ENCODE measurements at regions not wholly inside any gene's neighbourhood (a gene's known extent, or its start where the extent isn't known, plus 50 kb on each side); places are given as distances from the start of the nearest gene placed in this dataset.

GRCh38 chr2:186209532-186209931, 276.5 kb upstream of the ZC3H15 start:
- TF ChIP-seq CTCF (IDR thresholded peaks at IDR 0.05; ENCODE audit: insufficient read depth, low read length, missing control alignments), result no peak
- POLR2A ChIA-PET, result no interaction called here

DNA sequence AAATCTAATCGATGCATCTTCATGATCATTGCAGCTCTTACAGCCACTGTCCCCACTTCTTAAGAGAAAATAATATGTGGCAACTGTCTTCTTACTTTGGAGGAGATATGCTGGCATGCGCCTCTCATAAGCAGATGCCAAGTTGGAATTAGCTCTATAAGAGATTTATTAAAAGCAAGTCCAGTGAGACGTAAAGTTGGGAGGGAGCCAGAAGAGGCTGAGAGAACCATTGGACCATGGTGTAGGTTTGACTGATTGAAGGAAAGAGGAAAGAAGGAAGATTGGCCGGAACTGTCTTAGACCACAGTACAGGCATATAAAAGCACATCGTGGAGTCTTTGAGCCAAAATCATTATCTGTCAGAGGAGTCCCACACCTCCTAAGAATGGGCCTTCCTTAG, 265.7 kb upstream of the ZC3H15 start:
- no peak for DNase-seq (ENCODE audit: low read depth, low spot score)
- CTCF ChIA-PET, result no interaction called here
- POLR2A ChIA-PET, result no interaction called here
- TF ChIP-seq CTCF (IDR thresholded peaks at IDR 0.05; ENCODE audit: insufficient read depth, low read length, missing control alignments), result no peak
- H3K4me3 ChIP-seq (ENCODE audit: low read depth, low read length), result no peak overlapping the region

More at GRCh38 chr2:186209532-186209931, 276.5 kb upstream of the ZC3H15 start:
- DNase-seq (ENCODE audit: low read depth, low spot score), result no peak
- CTCF ChIA-PET, result no interaction called here
- no peak overlapping the region for H3K4me3 ChIP-seq (ENCODE audit: low read depth, low read length)

- no peak overlapping the region for H3K4me3 ChIP-seq (ENCODE audit: low read depth, low read length)
- CTCF ChIA-PET, result no interaction called here
These were observed 256.8 kb upstream of the ZC3H15 start for GRCh38 chr2:186229265-186229664.

DNA sequence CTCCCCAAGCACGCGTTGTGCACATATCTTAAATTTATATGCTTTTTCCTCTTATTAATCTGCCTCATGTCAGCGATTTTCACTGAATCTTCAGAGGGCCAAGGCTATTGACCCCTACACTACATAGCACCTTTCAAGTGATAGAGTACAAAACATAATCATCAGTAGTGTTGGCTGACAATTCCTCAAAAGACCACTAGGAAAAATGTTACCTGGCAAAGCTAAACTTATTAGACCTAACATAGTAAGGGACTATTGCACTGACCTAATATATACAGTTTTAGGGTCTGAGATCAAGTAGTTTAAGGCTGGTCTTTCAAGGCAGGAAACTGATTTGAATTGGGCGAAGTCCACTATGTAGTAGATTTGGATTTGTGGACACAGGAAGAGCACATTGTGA, 244.2 kb upstream of the ZC3H15 start:
- no peak overlapping the region for H3K4me3 ChIP-seq (ENCODE audit: low read depth, low read length)
- POLR2A ChIA-PET, result no interaction called here
- DNase-seq (ENCODE audit: low read depth, low spot score), result no peak
- CTCF ChIA-PET, result no interaction called here
- TF ChIP-seq CTCF (IDR thresholded peaks at IDR 0.05; ENCODE audit: insufficient read depth, low read length, missing control alignments), result no peak

More at GRCh38 chr2:186229265-186229664, 256.8 kb upstream of the ZC3H15 start:
- DNase-seq (ENCODE audit: low read depth, low spot score), result no peak
- TF ChIP-seq CTCF (IDR thresholded peaks at IDR 0.05; ENCODE audit: insufficient read depth, low read length, missing control alignments), result no peak
- POLR2A ChIA-PET, result no interaction called here

DNA sequence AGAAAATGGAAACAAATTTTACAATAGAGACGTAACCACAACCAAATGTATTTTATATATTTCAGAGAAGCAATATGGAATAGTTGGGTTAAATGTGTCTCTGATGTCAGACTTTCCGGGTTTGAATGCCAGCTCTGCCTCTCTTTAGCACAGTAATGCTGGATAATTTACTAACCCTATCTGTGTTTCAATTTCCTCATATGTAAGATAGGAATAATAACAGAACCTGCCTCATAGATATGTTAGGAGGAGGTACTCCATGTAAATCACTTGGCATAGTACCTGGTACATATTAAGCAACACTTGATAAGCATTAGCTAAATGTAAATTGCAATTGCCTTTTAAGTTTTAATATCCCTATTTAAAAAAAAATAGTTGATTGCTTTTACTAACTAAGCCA, 231.3 kb upstream of the ZC3H15 start:
- ChIA-PET POLR2A (no interaction called here), CTCF (no interaction called here)
- DNase-seq (ENCODE audit: low read depth, low spot score), result no peak
- no peak overlapping the region for H3K4me3 ChIP-seq (ENCODE audit: low read depth, low read length)
- no peak for TF ChIP-seq CTCF (IDR thresholded peaks at IDR 0.05; ENCODE audit: insufficient read depth, low read length, missing control alignments)

- no peak for TF ChIP-seq CTCF (IDR thresholded peaks at IDR 0.05; ENCODE audit: insufficient read depth, low read length, missing control alignments)
- ChIA-PET POLR2A (no interaction called here), CTCF (no interaction called here)
- H3K4me3 ChIP-seq (ENCODE audit: low read depth, low read length), result no peak overlapping the region
- DNase-seq (ENCODE audit: low read depth, low spot score), result no peak
These were observed 230.2 kb upstream of the ZC3H15 start for GRCh38 chr2:186255823-186256222.
